Breast epithelium (tissue), 3 donors: ENCODE measurements at regions not wholly inside any gene's neighbourhood (a gene's known extent, or its start where the extent isn't known, plus 50 kb on each side); places are given as distances from the start of the nearest gene placed in this dataset.
"Not testable (repeated sequence)": the region's sequence is repeated elsewhere in the genome, so short reads cannot be mapped to it uniquely, and the experiment has no call there.

Experiments used
- CTCF ChIP-seq, 3 donors: fragments of 450-650 bp; IDR thresholded peaks; one replicate each; pipeline ENCODE4 v1.5.1; 2016 to 2017; ENCODE audit warnings: antibody characterized with exemption in 3 of 3, mild to moderate bottlenecking in 3 of 3, moderate library complexity in 3 of 3
- POLR2A ChIP-seq: fragments of 450-650 bp; IDR thresholded peaks from one replicate; pipeline ENCODE4 v1.6.1; 2016; ENCODE audit warnings: antibody characterized with exemption, mild to moderate bottlenecking, moderate library complexity

- not testable (repeated sequence) for TF ChIP-seq CTCF (IDR thresholded peaks at IDR 0.05); POLR2A
Observed at GRCh38 chr14:41214978-41215377, 391.7 kb upstream of the LRFN5 start.
